NCI-H345 (cell line): ENCODE measurements at regions not wholly inside any gene's neighbourhood (a gene's known extent, or its start where the extent isn't known, plus 50 kb on each side); places are given as distances from the start of the nearest gene placed in this dataset.
"Not testable (repeated sequence)": the region's sequence is repeated elsewhere in the genome, so short reads cannot be mapped to it uniquely, and the experiment has no call there.

Experiments used
- DNase-seq: peaks from one replicate; lab custom pipeline; 2025; lab: John Stamatoyannopoulos, UW

- no peak for DNase-seq
These were observed 211.9 kb downstream of the CDH26 start for GRCh38 chr20:60170116-60170515.

DNA sequence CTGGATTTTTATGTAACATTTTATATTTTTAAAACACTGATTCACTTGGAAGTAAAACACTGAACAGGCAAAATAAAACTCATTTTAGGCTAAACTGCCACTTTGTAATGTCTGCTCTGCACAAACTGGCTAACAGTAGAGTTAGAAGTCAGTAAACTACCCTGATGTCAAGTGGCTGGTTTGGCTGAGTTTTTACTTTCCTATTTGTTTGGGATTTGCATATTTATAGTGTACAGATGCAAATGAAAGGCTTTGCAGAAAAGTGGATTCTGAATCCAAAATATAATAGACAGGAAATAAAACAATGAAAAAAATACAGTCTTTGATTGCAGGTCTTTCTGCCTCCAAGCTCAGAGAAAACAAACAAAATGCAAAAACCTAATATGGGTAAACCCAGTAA, 213.1 kb downstream of the CDH26 start:
- DNase-seq = no peak

GRCh38 chr20:60171738-60172137, 213.5 kb downstream of the CDH26 start:
- no peak for DNase-seq

GRCh38 chr20:60172346-60172984, 214.2 kb downstream of the CDH26 start:
- DNase-seq = no peak

DNA sequence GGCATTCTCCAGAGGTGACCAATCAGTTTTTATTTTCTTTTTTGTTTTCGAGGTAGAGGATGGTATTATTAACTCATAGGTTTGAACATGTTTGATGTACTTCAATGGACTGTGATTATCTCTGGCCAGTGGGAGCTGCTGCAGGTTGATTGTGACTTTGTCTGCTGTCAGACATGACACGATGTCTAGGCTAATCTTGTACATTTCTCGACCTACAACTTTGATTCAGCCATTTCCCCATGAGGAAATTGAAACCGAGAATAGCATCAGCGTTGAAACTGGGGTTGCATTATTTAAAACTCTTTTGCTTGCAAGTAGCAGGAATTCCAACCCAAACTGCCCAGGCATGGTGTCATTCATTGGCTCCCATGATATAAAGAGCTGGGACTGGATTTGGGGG, 218.9 kb downstream of the CDH26 start:
- DNase-seq = no peak

GRCh38 chr20:60180986-60181385, 222.8 kb downstream of the CDH26 start:
- no peak for DNase-seq

GRCh38 chr20:60186412-60186811, 228.2 kb downstream of the CDH26 start:
- no peak for DNase-seq

- no peak for DNase-seq
These were observed 229.5 kb downstream of the CDH26 start for GRCh38 chr20:60187683-60188082.

DNA sequence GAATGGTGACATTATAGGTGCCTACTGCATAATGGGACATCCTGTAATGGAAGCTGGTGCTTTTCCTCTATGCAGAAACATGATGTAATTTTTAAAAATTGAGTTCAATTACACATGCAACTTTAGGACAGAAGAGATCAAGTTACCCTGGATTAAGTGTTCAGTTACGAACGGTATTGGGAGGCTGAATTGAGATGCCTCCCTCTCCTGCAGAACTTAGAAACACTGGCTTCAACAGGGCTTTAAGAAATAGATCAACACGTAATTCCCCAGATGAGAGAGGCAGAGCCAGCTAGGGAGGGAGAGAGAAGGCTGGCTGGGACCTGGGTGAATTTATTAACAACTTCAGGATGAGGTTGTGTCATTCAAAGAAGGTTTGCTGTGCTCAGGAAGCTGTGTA, 232.8 kb downstream of the CDH26 start:
- DNase-seq = no peak

DNA sequence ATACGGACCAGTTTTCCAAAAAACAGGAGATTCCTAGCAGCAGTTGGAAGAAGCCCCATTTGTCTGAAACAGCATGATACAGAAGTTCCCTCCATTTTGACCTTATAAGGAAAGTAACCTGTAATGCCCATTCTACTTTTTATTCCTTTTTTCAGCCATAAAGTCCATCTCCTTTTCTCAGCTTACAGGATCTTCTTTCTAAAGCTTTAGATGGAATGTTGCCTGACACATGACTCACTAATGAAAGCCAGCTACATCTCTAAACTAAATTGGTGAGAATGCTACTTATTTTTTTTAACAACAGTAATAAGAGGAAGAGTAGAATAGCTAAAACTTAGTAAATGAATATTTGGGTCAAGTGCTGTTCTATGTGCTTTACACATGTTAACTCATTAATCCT, 234.1 kb downstream of the CDH26 start:
- DNase-seq = no peak

DNA sequence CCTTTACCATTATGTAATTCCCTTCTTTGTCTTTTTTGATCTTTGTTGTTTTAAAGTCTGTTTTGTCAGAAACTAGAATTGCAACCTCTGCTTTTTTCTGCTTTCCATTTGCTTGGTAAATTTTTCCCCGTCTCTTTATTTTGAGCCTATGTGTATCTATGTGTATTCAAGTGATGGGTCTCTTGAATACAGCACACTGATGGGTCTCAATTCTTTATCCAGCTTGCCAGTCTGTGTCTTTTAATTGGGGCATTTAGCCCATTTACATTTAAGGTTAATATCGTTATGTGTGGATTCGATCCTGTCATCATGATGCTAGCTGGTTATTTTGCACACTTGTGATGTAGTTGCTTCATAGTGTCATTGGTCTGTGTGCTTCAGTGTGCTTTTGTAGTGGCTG, 240.9 kb downstream of the CDH26 start:
- not testable (repeated sequence) for DNase-seq

GRCh38 chr20:60199866-60200265, 241.6 kb downstream of the CDH26 start:
- DNase-seq = no peak

DNA sequence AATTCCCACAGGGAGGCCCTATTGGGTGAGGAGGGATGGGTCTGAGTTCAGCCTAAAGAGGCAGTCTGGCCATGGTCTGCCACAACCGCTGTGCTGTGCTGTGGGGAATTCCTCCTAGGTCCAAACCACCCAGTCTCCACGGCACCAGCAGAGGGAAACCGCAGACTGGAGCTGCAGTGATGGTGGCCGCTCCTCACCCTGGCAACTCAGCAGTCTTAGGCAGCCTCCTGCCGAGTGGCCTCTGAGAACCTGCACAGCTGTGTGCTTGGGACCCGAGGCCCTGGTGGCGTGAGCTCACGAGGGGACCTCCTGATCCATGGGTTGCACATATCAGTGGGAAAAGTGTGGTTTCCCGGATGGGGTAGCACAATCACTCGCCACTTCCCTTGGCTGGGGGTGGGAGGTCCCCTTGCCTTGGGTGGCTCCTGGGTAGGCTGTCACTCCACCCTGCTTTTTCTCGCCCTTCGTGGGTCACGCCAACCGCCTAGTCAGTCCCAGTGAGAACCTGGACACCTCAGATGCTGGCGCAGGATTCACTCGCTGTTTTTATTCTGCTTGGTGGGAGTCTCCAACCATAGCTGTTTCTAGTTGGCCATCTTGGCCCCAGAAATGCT, 242.2 kb downstream of the CDH26 start:
- DNase-seq = no peak

- no peak for DNase-seq
These were observed 243.1 kb downstream of the CDH26 start for GRCh38 chr20:60201198-60201835.

DNA sequence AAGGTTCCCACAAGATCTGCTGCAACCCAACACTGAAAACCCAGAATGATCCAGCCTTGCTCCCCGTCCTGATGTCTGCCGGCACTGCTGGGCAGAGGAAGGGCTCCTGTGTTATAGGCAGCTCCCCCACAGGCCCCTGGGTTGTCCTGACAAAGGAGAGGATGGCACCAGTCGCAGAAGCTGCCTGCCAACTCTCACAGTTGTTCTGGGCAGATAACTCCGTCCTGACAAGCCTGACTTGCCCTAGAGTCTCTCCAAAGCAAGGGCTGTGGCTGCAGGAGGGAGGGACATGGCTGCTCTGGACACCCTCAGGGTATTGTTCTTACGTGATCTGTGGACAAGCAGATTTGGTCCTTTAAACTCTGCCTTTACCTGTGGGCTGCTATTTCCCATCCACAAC, 243.8 kb downstream of the CDH26 start:
- no peak for DNase-seq

- DNase-seq = no peak
These were observed 245.2 kb downstream of the CDH26 start for GRCh38 chr20:60203451-60203850.

DNA sequence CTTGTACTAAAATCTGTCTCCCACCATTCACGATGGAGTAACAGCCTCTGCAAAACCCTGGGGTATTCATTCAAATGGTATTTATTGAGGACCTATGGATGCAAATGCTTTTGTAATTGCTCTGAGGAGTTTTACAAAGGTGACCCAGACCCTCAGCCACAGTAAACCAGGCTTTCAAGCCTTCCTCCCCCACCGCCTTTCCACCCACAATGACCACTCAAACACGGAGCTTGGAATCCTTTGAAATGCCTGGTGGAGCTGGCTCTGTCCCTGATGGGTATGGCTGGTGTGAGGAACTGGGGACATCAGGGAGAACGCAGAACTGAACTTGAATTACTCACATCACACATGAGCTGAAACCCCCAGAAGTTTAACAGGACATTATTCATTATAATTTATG, 246.4 kb downstream of the CDH26 start:
- no peak for DNase-seq

- DNase-seq = no peak
These were observed 248.0 kb downstream of the CDH26 start for GRCh38 chr20:60206259-60206658.

GRCh38 chr20:60209048-60209447, 250.8 kb downstream of the CDH26 start:
- DNase-seq = no peak

- peak; percentile 22 for DNase-seq
These were observed 252.8 kb downstream of the CDH26 start for GRCh38 chr20:60210779-60211617.

GRCh38 chr20:60211618-60212463, 253.6 kb downstream of the CDH26 start:
- no peak for DNase-seq

- DNase-seq = no peak
These were observed 254.5 kb downstream of the CDH26 start for GRCh38 chr20:60212695-60213094.
